Nephron (organoid): ENCODE measurements at regions not wholly inside any gene's neighbourhood (a gene's known extent, or its start where the extent isn't known, plus 50 kb on each side); places are given as distances from the start of the nearest gene placed in this dataset.

Experiments used
- H3K27ac Mint-ChIP-seq, 3 experiments: 2 replicates each; pipeline ENCODE4 v1.8.0; 2020; ENCODE audit warnings: mixed read lengths in 3 of 3, mild to moderate bottlenecking in 2 of 3, moderate library complexity in 1 of 3
- H3K27me3 Mint-ChIP-seq: 2 replicates; pipeline ENCODE4 v1.8.0; 2021; ENCODE audit warnings: low read depth, mild to moderate bottlenecking, moderate library complexity, mixed read lengths
- H3K36me3 Mint-ChIP-seq: 2 replicates; pipeline ENCODE4 v1.8.0; 2020; ENCODE audit warnings: low read depth, mixed read lengths
- H3K4me1 Mint-ChIP-seq: 2 replicates; pipeline ENCODE4 v1.8.0; 2020; ENCODE audit warnings: mixed read lengths
- H3K4me3 Mint-ChIP-seq, 3 experiments: 2 replicates each; pipeline ENCODE4 v1.8.0; 2020; ENCODE audit warnings: mild to moderate bottlenecking in 3 of 3, mixed read lengths in 3 of 3, moderate library complexity in 2 of 3
- H3K9me3 Mint-ChIP-seq: 2 replicates; pipeline ENCODE4 v1.8.0; 2020; ENCODE audit warnings: mixed read lengths
- TF ChIP-seq, protein P1 (sequence below), 3 experiments: fragments of 200-600 bp; sonication (generic); IDR thresholded peaks; one replicate each; pipeline ENCODE4 v1.5.0; 2021; ENCODE audit warnings: antibody characterized with exemption in 3 of 3; ENCODE audit not compliant: unreplicated experiment in 3 of 3

DNA sequence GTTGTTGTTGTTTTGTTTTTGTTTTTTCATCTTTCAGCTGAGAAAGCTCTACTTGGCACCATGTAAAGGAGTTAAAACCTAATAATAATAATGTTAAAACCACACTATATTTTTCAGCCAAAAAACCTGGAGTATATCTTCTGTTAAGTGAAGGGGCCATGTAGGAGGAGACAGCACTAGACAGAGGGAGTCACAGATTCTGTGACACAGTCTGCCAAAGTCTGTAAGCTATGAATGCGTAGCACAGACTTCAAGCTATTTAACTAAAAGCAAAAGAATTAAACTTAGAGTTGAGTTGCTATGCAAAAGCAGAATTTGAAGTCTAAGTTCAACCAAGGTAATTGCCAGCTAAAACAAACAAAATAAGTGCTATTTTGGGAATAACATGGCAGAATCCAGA lies 296.0 kb upstream of the COL8A1 start:
- H3K4me3 Mint-ChIP-seq = no peak overlapping the region
- H3K9me3 Mint-ChIP-seq = no peaks in the 10 kb centered on the region
- TF ChIP-seq, protein P1, sequence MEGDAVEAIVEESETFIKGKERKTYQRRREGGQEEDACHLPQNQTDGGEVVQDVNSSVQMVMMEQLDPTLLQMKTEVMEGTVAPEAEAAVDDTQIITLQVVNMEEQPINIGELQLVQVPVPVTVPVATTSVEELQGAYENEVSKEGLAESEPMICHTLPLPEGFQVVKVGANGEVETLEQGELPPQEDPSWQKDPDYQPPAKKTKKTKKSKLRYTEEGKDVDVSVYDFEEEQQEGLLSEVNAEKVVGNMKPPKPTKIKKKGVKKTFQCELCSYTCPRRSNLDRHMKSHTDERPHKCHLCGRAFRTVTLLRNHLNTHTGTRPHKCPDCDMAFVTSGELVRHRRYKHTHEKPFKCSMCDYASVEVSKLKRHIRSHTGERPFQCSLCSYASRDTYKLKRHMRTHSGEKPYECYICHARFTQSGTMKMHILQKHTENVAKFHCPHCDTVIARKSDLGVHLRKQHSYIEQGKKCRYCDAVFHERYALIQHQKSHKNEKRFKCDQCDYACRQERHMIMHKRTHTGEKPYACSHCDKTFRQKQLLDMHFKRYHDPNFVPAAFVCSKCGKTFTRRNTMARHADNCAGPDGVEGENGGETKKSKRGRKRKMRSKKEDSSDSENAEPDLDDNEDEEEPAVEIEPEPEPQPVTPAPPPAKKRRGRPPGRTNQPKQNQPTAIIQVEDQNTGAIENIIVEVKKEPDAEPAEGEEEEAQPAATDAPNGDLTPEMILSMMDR (IDR thresholded peaks at IDR 0.05; ENCODE audit: unreplicated experiment in 3 of 3) = no peak
- no peaks in the 10 kb centered on the region for H3K36me3 Mint-ChIP-seq
- peaks cover 14% of the 10 kb centered on the region for H3K4me1 Mint-ChIP-seq
- no peaks in the 10 kb centered on the region for H3K27me3 Mint-ChIP-seq
- peak overlapping the region; percentile 42 to 60 (median 52) for H3K27ac Mint-ChIP-seq

DNA sequence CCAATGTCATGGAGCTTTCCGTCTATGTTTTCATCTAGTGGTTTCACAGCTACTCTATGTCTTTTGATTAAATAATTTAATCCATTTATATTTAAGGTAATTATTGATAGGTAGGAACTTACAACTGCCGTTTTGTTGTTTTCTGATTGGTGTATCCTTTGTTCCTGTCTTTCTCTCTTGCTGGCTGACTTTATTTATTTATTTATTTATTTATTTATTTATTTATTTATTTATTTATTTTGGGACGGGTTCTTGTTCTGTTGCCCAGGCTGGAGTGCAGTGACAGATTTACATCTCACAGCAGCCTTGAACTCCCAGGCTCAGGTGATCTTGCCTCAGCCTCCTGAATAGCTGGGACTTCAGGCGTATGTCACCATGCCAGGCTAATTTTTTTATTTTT lies 299.2 kb upstream of the COL8A1 start:
- TF ChIP-seq, protein P1 (IDR thresholded peaks at IDR 0.05; ENCODE audit: unreplicated experiment in 3 of 3) = no peak

DNA sequence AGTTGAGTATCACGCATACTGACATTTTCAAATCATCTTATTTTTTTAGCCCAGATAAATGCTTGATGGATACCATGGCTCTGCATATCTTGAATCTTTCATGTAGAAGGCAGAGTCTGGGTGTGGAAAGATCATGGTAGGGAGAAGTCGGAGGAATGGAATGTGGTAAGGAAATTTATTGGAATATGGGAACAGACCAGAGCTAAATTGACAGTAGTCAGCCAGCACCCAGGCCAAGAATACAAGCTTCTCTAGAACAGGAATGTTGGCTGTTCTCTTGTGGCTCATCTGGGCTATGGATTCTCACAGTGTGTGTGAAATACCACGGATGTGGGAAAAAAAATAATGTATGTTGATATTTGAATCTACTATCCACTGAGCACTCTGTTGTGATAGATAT lies 305.7 kb upstream of the COL8A1 start:
- H3K27ac Mint-ChIP-seq = no peak overlapping the region
- TF ChIP-seq, protein P1 (IDR thresholded peaks at IDR 0.05; ENCODE audit: unreplicated experiment in 3 of 3) = no peak
- no peak overlapping the region for H3K4me3 Mint-ChIP-seq
- H3K36me3 Mint-ChIP-seq = no peaks in the 10 kb centered on the region
- no peaks in the 10 kb centered on the region for H3K27me3 Mint-ChIP-seq
- peaks cover 4% of the 10 kb centered on the region for H3K4me1 Mint-ChIP-seq
- no peaks in the 10 kb centered on the region for H3K9me3 Mint-ChIP-seq

More for the DNA sequence above, 299.2 kb upstream of the COL8A1 start:
- Mint-ChIP-seq H3K4me1 (peaks cover 14% of the 10 kb centered on the region), H3K27ac (no peak overlapping the region), H3K36me3 (no peaks in the 10 kb centered on the region), H3K27me3 (no peaks in the 10 kb centered on the region), H3K4me3 (no peak overlapping the region), H3K9me3 (no peaks in the 10 kb centered on the region)

DNA sequence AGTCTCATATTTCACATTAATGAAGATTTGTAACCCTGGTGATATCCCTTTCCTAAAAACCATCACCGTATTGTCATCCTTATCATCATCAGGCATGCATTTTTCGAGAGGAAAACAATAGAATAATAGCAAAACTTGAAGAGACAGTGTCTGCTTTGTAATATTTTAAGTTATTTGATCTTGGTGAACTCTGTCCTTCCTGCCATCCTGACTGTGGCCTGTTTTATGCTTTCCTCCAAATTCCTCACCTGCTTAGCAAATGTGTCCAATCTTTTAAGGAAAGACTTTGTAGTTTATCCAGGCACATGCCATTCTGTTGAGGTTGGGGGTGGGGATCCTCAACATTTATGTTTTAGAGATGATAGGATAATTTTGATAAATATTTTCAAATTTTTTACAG lies 306.1 kb upstream of the COL8A1 start:
- H3K9me3 Mint-ChIP-seq = no peaks in the 10 kb centered on the region
- TF ChIP-seq, protein P1 (IDR thresholded peaks at IDR 0.05; ENCODE audit: unreplicated experiment in 3 of 3) = no peak

DNA sequence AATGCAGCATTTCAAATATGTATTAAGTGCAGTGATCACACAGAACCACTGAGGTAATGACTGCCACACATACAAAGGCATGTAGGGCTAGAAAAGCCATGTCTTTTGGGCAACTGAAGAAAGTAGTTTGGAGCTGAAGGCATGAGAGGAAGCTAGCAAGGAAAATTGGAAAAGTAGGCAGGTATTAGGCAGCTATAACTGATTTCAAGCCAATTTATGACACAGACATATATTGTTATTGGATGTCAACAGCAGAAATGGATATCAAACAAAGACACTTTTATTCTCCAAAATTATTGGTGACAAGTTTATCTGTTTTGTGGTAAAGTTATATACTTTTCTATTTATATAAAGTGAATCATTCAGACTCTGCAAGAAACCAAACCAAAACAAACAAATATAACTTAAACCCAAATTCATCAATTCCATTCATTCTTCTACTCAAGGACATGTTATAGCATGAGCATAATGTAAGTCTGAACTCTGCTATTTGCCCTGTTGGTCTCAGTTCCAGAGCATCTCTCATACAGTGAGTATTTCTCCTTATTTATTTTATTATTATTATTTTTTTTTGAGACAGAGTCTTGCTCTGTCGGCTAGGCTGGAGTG lies 307.4 kb upstream of the COL8A1 start:
- H3K27ac Mint-ChIP-seq = no peak overlapping the region
- no peak overlapping the region for H3K4me3 Mint-ChIP-seq
- peaks cover 4% of the 10 kb centered on the region for H3K4me1 Mint-ChIP-seq
- H3K9me3 Mint-ChIP-seq = no peaks in the 10 kb centered on the region
- TF ChIP-seq, protein P1 (IDR thresholded peaks at IDR 0.05; ENCODE audit: unreplicated experiment in 3 of 3) = no peak
- no peaks in the 10 kb centered on the region for H3K36me3 Mint-ChIP-seq
- no peaks in the 10 kb centered on the region for H3K27me3 Mint-ChIP-seq

More for the DNA sequence above, 306.1 kb upstream of the COL8A1 start:
- H3K36me3 Mint-ChIP-seq = no peaks in the 10 kb centered on the region
- no peak overlapping the region for H3K4me3 Mint-ChIP-seq
- H3K27ac Mint-ChIP-seq = no peak overlapping the region
- H3K27me3 Mint-ChIP-seq = no peaks in the 10 kb centered on the region
- peaks cover 4% of the 10 kb centered on the region for H3K4me1 Mint-ChIP-seq

DNA sequence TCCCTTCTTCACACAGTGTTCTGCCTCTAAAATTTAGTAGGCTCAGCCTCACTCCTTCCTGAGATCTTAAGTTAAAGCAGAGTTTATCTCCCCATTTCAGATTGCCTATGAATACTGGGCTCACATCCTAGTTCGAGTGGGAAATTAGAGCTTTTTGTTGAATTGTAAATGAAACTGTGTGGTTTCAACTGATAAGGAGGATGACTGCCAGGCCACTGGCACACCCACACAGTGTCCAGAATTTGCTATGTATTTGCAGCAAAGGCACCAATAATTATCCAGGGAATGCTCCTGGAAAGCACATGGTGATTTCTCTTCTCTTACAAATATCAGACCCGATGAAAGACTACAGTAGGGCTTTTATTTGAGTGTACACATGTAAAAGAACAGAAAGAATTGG lies 308.1 kb upstream of the COL8A1 start:
- H3K36me3 Mint-ChIP-seq = no peaks in the 10 kb centered on the region
- no peak overlapping the region for H3K27ac Mint-ChIP-seq
- H3K4me1 Mint-ChIP-seq = peaks cover 12% of the 10 kb centered on the region
- H3K9me3 Mint-ChIP-seq = no peaks in the 10 kb centered on the region
- TF ChIP-seq, protein P1 (IDR thresholded peaks at IDR 0.05; ENCODE audit: unreplicated experiment in 3 of 3) = no peak
- no peaks in the 10 kb centered on the region for H3K27me3 Mint-ChIP-seq
- H3K4me3 Mint-ChIP-seq = no peak overlapping the region
